Stimulated activated effector memory CD8-positive, alpha-beta T cell treated with anti-CD3 and anti-CD28 coated beads, Interleukin-12 subunit alpha, Interleukin-12 subunit beta, amount 100 ng/mL, for 72 hours (primary cell): ENCODE measurements at regions not wholly inside any gene's neighbourhood (a gene's known extent, or its start where the extent isn't known, plus 50 kb on each side); places are given as distances from the start of the nearest gene placed in this dataset.
"Not testable (repeated sequence)": the region's sequence is repeated elsewhere in the genome, so short reads cannot be mapped to it uniquely, and the experiment has no call there.

Source experiments
- ATAC-seq: fragments of 150-1000 bp; cut with Tn5 transposase; 2 replicates; pipeline ENCODE4 v1.10.0; 2021
- DNase-seq, 2 donors: peaks; one replicate each; pipeline ENCODE4 v3.0.0; 2021 to 2022; ENCODE audit warnings: low spot score in 2 of 2
- H3K27ac Mint-ChIP-seq: one replicate; pipeline ENCODE4 v1.8.0; 2022; ENCODE audit warnings: mild to moderate bottlenecking, mixed read lengths
- H3K36me3 Mint-ChIP-seq: one replicate; pipeline ENCODE4 v1.8.0; 2022; ENCODE audit warnings: mild to moderate bottlenecking, mixed read lengths
- H3K4me1 Mint-ChIP-seq: one replicate; pipeline ENCODE4 v1.8.0; 2022; ENCODE audit warnings: mixed read lengths
- H3K4me3 Mint-ChIP-seq: one replicate; pipeline ENCODE4 v1.8.0; 2022; ENCODE audit warnings: mild to moderate bottlenecking, mixed read lengths
- H3K9me3 Mint-ChIP-seq: one replicate; pipeline ENCODE4 v1.8.0; 2022; ENCODE audit warnings: mixed read lengths

DNA sequence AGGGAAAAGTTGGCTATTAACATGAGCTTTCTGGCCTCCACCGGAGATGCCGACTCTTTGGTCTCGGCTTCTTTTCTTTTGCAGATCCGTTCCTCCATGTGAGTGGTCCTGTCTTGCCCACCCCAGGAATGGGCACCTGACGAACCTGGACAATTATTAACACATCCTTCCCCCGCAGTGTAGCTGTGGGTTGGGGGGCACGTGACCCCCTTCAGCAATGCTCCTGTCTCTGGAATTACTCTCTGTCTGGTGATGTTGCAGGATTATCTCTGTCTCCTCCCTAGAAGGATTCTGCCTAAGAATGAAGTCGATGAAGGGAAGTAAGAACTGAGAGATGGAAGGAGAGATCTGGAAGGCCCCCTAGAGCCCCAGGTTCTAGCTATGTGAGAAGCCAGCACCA lies 115.2 kb upstream of the NPAS2 start:
- H3K36me3 Mint-ChIP-seq, result no peaks in the 10 kb centered on the region
- no peak overlapping the region for H3K27ac Mint-ChIP-seq
- H3K4me3 Mint-ChIP-seq, result no peak overlapping the region
- no peak for DNase-seq
- no peak for ATAC-seq
- no peaks in the 10 kb centered on the region for H3K9me3 Mint-ChIP-seq
- H3K4me1 Mint-ChIP-seq, result peaks cover 13% of the 10 kb centered on the region

DNA sequence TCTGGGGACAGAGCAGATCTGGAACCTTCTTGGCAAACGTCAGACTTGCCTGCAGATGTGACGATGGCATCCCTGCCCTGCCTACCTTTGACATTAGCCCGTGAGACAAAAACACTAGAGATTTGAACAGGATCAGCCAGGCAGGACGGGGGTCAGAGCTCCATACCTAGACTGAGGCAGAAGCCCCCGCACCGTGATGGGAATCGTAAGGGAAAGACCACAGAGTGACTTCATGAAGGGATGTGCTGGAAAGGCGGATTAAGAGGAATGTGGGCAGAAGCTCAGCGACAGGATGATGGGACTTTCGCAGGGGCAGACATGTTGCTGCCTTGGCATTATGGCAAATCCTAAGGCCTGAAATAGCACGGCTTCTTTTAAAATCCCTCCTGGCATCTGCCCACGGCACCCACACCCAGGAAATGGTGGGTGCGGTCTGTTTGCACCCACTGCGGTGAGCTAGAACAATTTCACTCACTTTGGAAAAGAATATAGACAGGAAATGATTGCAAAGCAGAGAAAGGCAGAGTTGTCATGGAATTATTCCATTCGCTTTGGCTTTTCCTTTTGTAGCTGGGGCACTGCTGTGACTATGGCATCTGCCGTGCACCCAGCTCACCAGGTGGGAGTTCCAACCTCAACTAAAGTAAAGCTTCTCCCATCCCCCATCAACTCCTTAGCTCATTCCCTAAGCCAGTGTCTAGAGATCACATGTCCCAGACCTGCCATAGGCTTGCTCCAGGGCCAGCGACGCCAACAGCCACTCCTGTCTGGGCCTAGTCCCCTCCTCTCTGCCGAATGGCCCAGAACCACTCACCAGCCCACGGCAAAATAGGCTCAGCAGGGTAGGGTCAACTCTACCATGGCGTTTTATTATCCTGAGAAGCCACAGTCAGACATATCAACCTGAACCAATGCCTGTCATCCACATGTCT lies 112.7 kb upstream of the NPAS2 start:
- Mint-ChIP-seq H3K9me3 (no peaks in the 10 kb centered on the region), H3K36me3 (no peaks in the 10 kb centered on the region), H3K27ac (no peak overlapping the region), H3K4me3 (no peak overlapping the region), H3K4me1 (peaks cover 13% of the 10 kb centered on the region)
- DNase-seq (no peak), ATAC-seq (no peak)

DNA sequence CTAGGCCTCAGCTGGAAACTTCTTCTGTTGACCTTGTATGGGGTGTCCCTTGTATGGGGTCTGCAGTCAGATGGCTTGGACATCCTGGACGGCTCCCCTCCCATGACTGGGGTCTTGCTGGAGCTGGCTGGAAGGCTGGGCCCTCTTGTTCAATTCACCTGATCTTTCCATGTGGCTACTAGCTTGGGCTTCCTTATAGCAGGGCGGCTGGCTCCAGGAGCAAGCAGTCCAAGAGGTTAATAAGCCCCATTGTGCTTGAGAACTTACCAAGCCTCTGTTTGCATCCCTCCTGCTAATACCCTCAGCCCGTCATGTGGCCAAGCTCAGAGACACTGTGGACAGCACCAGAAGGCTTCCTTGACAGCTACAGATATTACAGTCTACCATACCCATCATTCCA lies 111.6 kb upstream of the NPAS2 start:
- no peaks in the 10 kb centered on the region for H3K36me3 Mint-ChIP-seq
- ATAC-seq, result no peak
- DNase-seq, result no peak
- no peak overlapping the region for H3K27ac Mint-ChIP-seq
- no peak overlapping the region for H3K4me3 Mint-ChIP-seq
- H3K9me3 Mint-ChIP-seq, result no peaks in the 10 kb centered on the region
- H3K4me1 Mint-ChIP-seq, result peaks cover 13% of the 10 kb centered on the region

DNA sequence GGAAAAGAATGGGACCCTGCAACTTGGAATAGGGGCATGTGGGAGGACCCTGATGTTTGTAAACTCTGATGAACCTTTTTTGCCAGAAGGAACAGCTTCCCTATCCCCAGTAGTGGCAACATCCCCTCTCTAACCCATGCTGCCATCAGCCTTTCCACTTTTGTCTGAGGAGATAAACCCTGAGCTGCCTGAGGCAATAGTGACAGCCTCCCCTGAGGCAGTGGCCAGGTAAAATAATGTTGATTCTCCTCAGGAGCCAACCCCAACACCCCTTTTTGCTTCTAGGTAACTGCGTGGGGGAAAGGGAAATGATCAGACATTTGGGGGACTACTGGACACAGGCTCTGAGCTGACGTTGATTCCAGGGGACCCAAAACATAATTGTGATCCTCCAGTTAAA lies 106.8 kb upstream of the NPAS2 start:
- ATAC-seq, result no peak
- no peak for DNase-seq
- Mint-ChIP-seq H3K4me1 (no peaks in the 10 kb centered on the region), H3K36me3 (no peaks in the 10 kb centered on the region), H3K9me3 (no peaks in the 10 kb centered on the region), H3K4me3 (no peak overlapping the region), H3K27ac (no peak overlapping the region)

DNA sequence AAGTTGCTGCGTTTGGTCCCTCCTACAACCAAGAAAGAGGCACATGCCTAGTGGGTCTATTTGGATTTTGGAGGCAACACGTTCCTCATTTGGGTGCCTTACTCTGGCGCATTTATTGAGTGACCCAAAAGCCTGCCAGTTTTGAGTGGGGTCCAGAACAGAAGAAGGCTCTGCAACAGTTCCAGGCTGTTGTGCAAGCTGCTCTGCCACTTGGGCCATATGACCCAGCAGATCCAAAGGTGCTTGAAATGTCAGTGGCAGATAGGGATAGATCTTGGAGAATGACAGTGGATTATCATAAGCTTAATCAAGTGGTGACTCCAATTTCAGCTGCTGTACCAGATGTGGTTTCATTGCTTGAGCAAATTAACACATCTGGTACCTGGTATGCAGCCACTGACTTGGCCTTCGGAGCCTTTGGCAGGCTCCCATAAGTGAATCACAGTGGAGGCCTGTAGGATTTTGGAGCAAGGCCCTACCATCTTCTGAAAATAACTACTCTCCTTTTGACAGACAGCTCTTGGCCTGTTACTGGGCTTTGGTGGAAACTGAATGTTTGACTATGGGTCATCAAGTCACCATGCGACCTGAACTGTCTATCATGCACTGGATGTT lies 105.4 kb upstream of the NPAS2 start:
- H3K4me3 Mint-ChIP-seq, result not testable (repeated sequence)

DNA sequence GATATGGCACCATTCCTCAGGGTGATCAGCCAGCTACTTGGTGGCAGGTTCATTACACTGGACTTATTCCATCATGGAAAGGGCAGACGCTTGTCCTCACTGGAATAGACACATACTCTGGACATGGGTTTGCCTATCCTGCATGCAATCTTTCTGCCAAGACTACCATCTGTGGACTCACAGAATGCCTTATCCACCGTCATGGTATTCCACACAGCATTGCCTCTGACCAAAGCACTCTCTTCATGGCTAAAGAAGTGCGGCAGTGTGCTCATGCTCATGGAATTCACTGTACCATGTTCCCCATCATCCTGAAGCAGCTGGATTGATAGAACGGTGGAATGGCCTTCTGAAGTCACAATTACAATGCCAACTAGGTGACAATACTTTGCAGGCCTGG lies 104.1 kb upstream of the NPAS2 start:
- H3K36me3 Mint-ChIP-seq, H3K9me3 Mint-ChIP-seq, H3K27ac Mint-ChIP-seq, H3K4me1 Mint-ChIP-seq, ATAC-seq, DNase-seq, H3K4me3 Mint-ChIP-seq: not testable (repeated sequence)

More for the DNA sequence above, 105.4 kb upstream of the NPAS2 start:
- H3K36me3 Mint-ChIP-seq, ATAC-seq, H3K4me1 Mint-ChIP-seq, H3K27ac Mint-ChIP-seq, H3K9me3 Mint-ChIP-seq, DNase-seq: not testable (repeated sequence)

DNA sequence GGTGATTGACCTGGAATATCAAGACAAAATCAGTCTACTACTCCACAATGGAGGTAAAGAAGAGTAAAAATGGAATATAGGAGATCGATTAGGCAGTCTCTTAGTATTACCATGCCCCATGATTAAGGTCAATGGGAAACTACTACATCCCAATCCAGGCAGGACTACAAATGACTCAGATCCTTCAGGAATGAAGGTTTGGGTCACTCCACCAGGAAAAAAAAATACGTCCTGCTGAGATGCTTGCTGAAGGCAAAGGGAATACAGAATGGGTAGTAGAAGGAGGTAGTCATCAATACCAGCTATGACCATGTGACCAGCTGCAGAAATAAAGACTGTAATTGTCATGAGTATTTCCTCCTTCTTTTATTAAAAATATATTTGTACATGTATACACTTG lies 103.4 kb upstream of the NPAS2 start:
- H3K36me3 Mint-ChIP-seq, result no peaks in the 10 kb centered on the region
- H3K4me1 Mint-ChIP-seq, result no peaks in the 10 kb centered on the region
- DNase-seq (no peak), ATAC-seq (no peak)
- no peak overlapping the region for H3K4me3 Mint-ChIP-seq
- H3K9me3 Mint-ChIP-seq, result no peaks in the 10 kb centered on the region
- no peak overlapping the region for H3K27ac Mint-ChIP-seq

DNA sequence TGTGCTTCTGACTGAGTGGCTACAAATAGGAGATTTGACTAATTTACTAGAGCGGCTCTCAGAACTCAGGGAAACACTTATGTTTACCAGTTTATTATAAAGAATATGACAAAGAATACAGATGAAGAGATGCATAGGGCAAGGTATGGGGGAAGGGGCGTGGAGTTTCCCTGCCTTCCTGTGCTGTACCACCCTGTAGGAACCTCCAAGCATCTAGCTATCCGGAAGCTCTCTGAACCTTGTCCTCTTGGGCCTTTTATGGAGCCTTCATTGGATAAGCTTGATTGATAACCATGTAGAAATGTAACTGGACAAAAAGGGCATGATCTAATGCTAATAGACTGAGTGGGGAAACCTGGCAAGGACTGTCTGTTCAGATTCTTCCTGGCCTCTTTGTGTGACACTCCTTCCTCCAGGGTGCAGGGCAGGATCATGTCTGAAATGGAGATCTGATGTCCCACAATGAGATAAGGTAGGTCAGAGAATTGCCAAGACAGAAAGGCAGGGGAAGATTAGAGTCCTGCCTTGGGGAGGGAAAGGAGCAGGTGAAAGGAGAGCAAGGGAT lies 101.8 kb upstream of the NPAS2 start:
- H3K36me3 Mint-ChIP-seq, result no peaks in the 10 kb centered on the region
- no peak overlapping the region for H3K4me3 Mint-ChIP-seq
- no peaks in the 10 kb centered on the region for H3K9me3 Mint-ChIP-seq
- H3K27ac Mint-ChIP-seq, result no peak overlapping the region
- ATAC-seq (no peak), DNase-seq (no peak)
- H3K4me1 Mint-ChIP-seq, result no peaks in the 10 kb centered on the region

DNA sequence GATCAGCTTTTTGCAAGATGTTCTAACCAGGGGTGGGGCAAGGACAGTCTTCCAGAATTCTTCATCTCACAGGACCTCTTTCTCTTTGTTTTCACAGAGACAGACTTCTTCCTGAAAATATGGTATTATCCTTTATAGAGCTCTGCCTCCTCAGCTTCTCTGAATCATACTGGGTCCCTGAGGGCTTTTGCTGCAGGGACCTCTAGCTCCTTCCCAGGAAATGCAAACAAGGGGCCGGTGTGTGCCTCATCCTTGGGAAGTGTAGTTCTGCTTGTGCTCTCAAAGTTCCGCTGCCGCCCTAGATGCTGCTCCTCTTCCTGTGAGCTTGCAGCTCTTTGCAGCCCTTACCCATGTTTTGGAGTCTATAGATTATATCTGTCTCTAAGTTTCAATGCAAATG lies 99.5 kb upstream of the NPAS2 start:
- H3K4me3 Mint-ChIP-seq, result no peak overlapping the region
- no peak for ATAC-seq
- no peaks in the 10 kb centered on the region for H3K4me1 Mint-ChIP-seq
- H3K36me3 Mint-ChIP-seq, result no peaks in the 10 kb centered on the region
- no peaks in the 10 kb centered on the region for H3K9me3 Mint-ChIP-seq
- no peak for DNase-seq
- H3K27ac Mint-ChIP-seq, result no peak overlapping the region

DNA sequence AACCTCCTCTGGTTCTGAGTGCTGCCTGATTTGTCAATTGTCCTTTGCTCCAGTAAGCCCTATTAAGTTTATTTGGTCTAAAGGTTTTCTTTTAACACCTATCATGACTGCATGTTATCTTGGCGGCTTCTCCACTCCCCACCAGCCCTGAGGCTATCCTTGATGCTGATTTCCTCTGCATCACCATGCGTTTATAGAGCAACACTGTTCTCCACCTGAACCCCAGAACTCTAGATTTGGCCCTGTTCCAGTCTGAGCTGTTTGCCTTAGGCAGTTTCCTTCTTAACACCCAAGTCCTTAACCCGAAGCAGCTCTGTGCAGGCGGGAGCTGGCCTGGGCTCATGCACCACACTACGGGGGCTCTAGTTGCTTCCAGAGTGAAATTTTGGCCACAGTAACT lies 98.2 kb upstream of the NPAS2 start:
- ATAC-seq, result no peak
- no peaks in the 10 kb centered on the region for H3K4me1 Mint-ChIP-seq
- H3K4me3 Mint-ChIP-seq, result no peak overlapping the region
- no peaks in the 10 kb centered on the region for H3K36me3 Mint-ChIP-seq
- no peaks in the 10 kb centered on the region for H3K9me3 Mint-ChIP-seq
- H3K27ac Mint-ChIP-seq, result no peak overlapping the region
- no peak for DNase-seq

DNA sequence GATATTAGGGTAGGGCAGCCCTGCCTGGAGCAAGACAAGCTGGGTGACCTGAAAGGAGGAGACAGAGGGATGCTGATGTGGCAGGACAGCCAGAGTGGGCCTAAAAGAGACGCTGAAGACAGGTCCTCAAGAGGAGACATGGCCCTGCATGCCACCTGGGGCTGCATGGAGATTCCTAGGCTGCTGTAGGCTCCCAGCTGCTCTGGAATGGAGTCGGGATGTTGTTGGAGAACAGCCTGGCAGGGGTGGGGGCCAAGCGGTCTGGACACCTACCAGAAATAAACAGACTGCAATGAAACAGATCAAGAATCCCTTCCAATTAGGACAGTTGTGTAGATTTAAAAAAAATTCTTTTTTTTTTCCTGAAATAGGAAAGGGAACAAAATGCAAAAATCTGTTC lies 97.8 kb upstream of the NPAS2 start:
- no peak for DNase-seq
- Mint-ChIP-seq H3K4me1 (no peaks in the 10 kb centered on the region), H3K4me3 (no peak overlapping the region), H3K36me3 (no peaks in the 10 kb centered on the region), H3K9me3 (no peaks in the 10 kb centered on the region), H3K27ac (no peak overlapping the region)
- ATAC-seq, result no peak

DNA sequence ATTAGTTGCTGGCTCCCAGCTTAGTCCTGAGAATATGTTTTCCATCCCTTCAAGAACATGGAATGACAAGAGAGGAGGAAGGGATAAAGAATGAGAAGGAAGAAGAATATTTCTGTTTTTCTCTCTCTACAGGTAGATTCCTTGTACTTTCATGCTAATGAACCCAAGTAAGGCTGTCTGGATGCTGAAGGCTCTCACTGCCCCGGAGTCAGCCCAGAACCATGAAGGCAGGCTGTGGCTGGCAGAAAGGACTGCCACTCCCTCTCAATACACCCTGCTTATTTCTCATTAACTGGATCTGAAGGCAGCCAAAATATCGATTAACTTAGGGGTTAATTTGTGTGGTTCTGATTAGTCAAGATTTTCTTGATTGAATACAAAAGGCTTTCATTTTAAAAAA lies 93.1 kb upstream of the NPAS2 start:
- Mint-ChIP-seq H3K36me3 (no peaks in the 10 kb centered on the region), H3K4me1 (no peaks in the 10 kb centered on the region), H3K27ac (no peak overlapping the region), H3K4me3 (no peak overlapping the region), H3K9me3 (no peaks in the 10 kb centered on the region)
- ATAC-seq, result no peak
- DNase-seq, result no peak

DNA sequence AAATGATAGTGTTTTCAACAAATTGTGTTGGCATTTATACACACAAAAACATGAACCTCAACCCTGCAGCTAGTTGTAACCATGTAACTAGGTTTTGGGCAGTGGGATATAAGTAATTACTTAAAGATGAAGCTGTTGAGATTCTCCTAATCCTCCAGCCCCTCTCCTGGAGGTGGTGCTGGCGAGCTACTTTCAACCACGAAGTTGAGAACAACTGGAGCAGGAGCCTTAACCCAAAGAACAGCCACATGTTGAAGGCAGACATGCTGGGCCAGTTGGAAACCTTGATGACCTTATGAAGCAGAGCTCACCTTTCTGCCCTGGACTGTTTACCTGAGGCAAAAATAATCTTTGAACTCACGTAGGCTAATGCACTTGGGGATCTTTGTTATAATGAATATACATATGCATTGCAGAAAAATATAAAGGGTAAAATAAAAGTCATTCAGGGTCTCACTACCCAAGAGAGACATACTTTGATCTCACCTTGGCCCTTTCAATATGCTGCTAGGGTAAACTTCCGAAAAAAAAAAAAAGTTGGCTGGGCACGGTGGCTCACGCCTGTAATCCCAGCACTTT lies 89.6 kb upstream of the NPAS2 start:
- no peak for DNase-seq
- Mint-ChIP-seq H3K9me3 (no peaks in the 10 kb centered on the region), H3K4me1 (no peaks in the 10 kb centered on the region), H3K4me3 (no peak overlapping the region), H3K27ac (no peak overlapping the region), H3K36me3 (no peaks in the 10 kb centered on the region)
- ATAC-seq, result peak; percentile 46

DNA sequence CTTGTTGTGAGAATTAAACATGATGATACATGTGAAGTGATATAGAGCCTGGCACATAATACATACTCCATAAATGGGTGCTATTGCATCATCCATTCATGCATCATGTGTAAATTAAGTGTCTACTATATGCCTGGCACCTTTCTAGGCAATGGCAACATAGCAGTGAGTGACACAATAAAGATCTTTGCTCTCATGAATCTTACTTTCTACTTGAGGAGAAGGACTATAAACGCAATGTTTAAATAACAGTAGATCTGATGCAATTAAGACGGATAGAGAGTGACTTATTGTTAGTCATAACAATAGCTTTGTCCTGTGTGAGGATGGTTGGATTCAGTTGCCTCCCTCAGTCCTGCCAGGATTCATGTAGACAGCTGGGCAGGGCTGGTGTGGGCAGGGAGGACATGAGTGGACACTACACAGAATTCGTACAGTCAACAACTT lies 88.4 kb upstream of the NPAS2 start:
- no peak overlapping the region for H3K27ac Mint-ChIP-seq
- DNase-seq (no peak), ATAC-seq (no peak)

DNA sequence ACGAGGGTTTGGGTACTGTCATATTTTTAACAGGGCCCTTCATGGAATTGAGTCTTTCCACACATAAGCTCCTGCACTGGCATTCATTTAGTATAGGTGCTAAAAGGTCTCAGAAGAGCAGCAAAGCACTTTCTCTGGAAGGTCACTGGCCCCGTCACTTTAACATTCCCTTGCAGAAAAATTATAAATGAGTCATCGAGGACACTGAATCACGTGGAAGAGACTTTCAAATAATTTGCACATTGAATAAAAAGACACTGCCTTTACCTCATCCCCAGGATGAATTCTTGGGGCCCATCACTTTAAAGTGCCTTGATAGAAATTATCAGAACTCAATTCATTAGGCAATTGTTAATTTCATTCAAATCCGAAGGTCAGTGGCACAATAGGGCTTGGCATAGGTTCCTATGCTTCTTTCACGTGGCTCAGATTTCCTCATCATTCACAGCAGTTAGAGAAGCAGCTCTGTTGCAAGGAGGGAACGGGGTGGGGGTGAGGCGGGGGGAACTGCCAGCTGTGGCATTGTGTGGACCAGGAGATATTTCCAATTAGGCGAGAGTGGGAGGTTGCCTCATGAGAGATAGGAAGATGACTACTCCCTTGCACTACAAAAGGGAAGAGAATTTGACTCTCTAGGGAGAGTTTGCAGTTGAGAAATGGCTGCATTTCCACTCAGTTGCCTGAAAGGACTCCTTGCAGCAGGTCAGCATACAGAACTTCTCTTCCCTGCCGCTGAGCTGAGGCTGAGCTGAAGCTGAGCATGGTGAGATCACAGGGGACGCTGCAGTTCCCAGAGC lies 86.3 kb upstream of the NPAS2 start:
- Mint-ChIP-seq H3K9me3 (no peaks in the 10 kb centered on the region), H3K36me3 (no peaks in the 10 kb centered on the region), H3K4me3 (no peak overlapping the region), H3K4me1 (no peaks in the 10 kb centered on the region), H3K27ac (no peak overlapping the region)
- DNase-seq (no peak), ATAC-seq (no peak)

More for the DNA sequence above, 88.4 kb upstream of the NPAS2 start:
- no peaks in the 10 kb centered on the region for H3K9me3 Mint-ChIP-seq
- H3K4me3 Mint-ChIP-seq, result no peak overlapping the region
- H3K36me3 Mint-ChIP-seq, result no peaks in the 10 kb centered on the region
- no peaks in the 10 kb centered on the region for H3K4me1 Mint-ChIP-seq
